ENCODE measurements at regions not wholly inside any gene's neighbourhood (a gene's known extent, or its start where the extent isn't known, plus 50 kb on each side); places are given as distances from the start of the nearest gene placed in this dataset.

- peaks cover 0 to 5% (median 0%) of the 10 kb centered on the region in 9 donors for H3K27me3 ChIP-seq
- H3K9me3 ChIP-seq, result peaks cover 0 to 20% (median 2%) of the 10 kb centered on the region in 12 donors
- H3K36me3 ChIP-seq, result no peaks in the 10 kb centered on the region
- no peaks in the 10 kb centered on the region for H3K4me1 ChIP-seq
- H3K27ac ChIP-seq, result no peak overlapping the region
- no peak overlapping the region for H3K4me3 ChIP-seq
- ATAC-seq (no peak), DNase-seq (no peak)
- TF ChIP-seq POLR2A (IDR thresholded peaks at IDR 0.05), result no peak
- TF ChIP-seq CTCF (IDR thresholded peaks at IDR 0.05), result no peak
- 87 to 94% (median 90%) methylated on average over 4 of the region's 4 CpGs for WGBS, 4 donors
- intact Hi-C loops (cut with DNase I), result no loop called here
These were observed 397.7 kb downstream of the TCERG1L start for GRCh38 chr10:130913844-130914243.

GRCh38 chr10:130914367-130914766, 397.2 kb downstream of the TCERG1L start:
- no peak overlapping the region for H3K27ac ChIP-seq
- peaks cover 0 to 5% (median 0%) of the 10 kb centered on the region in 9 donors for H3K27me3 ChIP-seq
- no peaks in the 10 kb centered on the region for H3K36me3 ChIP-seq
- TF ChIP-seq CTCF (IDR thresholded peaks at IDR 0.05), result no peak
- TF ChIP-seq POLR2A (IDR thresholded peaks at IDR 0.05), result no peak
- H3K4me3 ChIP-seq, result no peak overlapping the region
- ATAC-seq (no peak), DNase-seq (no peak)
- H3K9me3 ChIP-seq, result peaks cover 0 to 20% (median 2%) of the 10 kb centered on the region in 12 donors
- H3K4me1 ChIP-seq, result no peaks in the 10 kb centered on the region
- intact Hi-C loops (cut with DNase I), result no loop called here
- WGBS, 4 donors, result 75 to 80% (median 76%) methylated on average over 4 of the region's 4 CpGs

GRCh38 chr10:130915065-130915464, 396.5 kb downstream of the TCERG1L start:
- H3K27ac ChIP-seq, result no peak overlapping the region
- H3K4me1 ChIP-seq, result no peaks in the 10 kb centered on the region
- peaks cover 0 to 20% (median 2%) of the 10 kb centered on the region in 12 donors for H3K9me3 ChIP-seq
- H3K36me3 ChIP-seq, result no peaks in the 10 kb centered on the region
- no peak overlapping the region for H3K4me3 ChIP-seq
- ATAC-seq, result no peak
- DNase-seq, result no peak
- TF ChIP-seq POLR2A (IDR thresholded peaks at IDR 0.05) (no peak), CTCF (IDR thresholded peaks at IDR 0.05) (no peak)
- peaks cover 0 to 5% (median 0%) of the 10 kb centered on the region in 9 donors for H3K27me3 ChIP-seq
- intact Hi-C loops (cut with DNase I), result no loop called here
- 63 to 74% (median 73%) methylated on average over 6 of the region's 6 CpGs for WGBS, 4 donors

- H3K27ac ChIP-seq, result no peak overlapping the region
- no peak for TF ChIP-seq CTCF (IDR thresholded peaks at IDR 0.05)
- TF ChIP-seq POLR2A (IDR thresholded peaks at IDR 0.05), result no peak
- 57 to 70% (median 63%) methylated on average over 4 of the region's 4 CpGs for WGBS, 4 donors
- H3K36me3 ChIP-seq, result no peaks in the 10 kb centered on the region
- peaks cover 0 to 12% (median 0%) of the 10 kb centered on the region in 9 donors for H3K27me3 ChIP-seq
- H3K9me3 ChIP-seq, result peaks cover 0 to 4% (median 0%) of the 10 kb centered on the region in 12 donors
- intact Hi-C loops (cut with DNase I), result no loop called here
- no peak overlapping the region for H3K4me3 ChIP-seq
- ATAC-seq, result no peak
- no peak for DNase-seq
- H3K4me1 ChIP-seq, result no peaks in the 10 kb centered on the region
These were observed 390.1 kb downstream of the TCERG1L start for GRCh38 chr10:130921461-130921860.
